ENCODE measurements at regions not wholly inside any gene's neighbourhood (a gene's known extent, or its start where the extent isn't known, plus 50 kb on each side); places are given as distances from the start of the nearest gene placed in this dataset.
"Not testable (repeated sequence)": the region's sequence is repeated elsewhere in the genome, so short reads cannot be mapped to it uniquely, and the experiment has no call there.

GRCh38 chr9:117864385-117865057 lies 160.3 kb downstream of the TLR4 start:
- no peak for DNase-seq

- DNase-seq: no peak
Observed at GRCh38 chr9:117868594-117868993, 164.4 kb downstream of the TLR4 start.

- no peak for DNase-seq
Observed at GRCh38 chr9:117869287-117869686, 165.1 kb downstream of the TLR4 start.

GRCh38 chr9:117869712-117870111 lies 165.5 kb downstream of the TLR4 start:
- no peak for DNase-seq

GRCh38 chr9:117873664-117874063 lies 169.5 kb downstream of the TLR4 start:
- no peak for DNase-seq

GRCh38 chr9:117875886-117876285 lies 171.7 kb downstream of the TLR4 start:
- DNase-seq: no peak

- no peak for DNase-seq
Observed at GRCh38 chr9:117882171-117882570, 178.0 kb downstream of the TLR4 start.

GRCh38 chr9:117886616-117887015 lies 182.4 kb downstream of the TLR4 start:
- DNase-seq: no peak

GRCh38 chr9:117887383-117887782 lies 183.2 kb downstream of the TLR4 start:
- DNase-seq: no peak

- DNase-seq: no peak
Observed at GRCh38 chr9:117887941-117888340, 183.7 kb downstream of the TLR4 start.

- DNase-seq: no peak
Observed at GRCh38 chr9:117903453-117903852, 199.2 kb downstream of the TLR4 start.

GRCh38 chr9:117906763-117907162 lies 202.6 kb downstream of the TLR4 start:
- no peak for DNase-seq

GRCh38 chr9:117907420-117907819 lies 203.2 kb downstream of the TLR4 start:
- DNase-seq: no peak

- no peak for DNase-seq
Observed at GRCh38 chr9:117916291-117916690, 212.1 kb downstream of the TLR4 start.

- DNase-seq: no peak
Observed at GRCh38 chr9:117917873-117918272, 213.7 kb downstream of the TLR4 start.

GRCh38 chr9:117919538-117919937 lies 215.3 kb downstream of the TLR4 start:
- DNase-seq: no peak

GRCh38 chr9:117926031-117926658 lies 221.9 kb downstream of the TLR4 start:
- no peak for DNase-seq

GRCh38 chr9:117927354-117927753 lies 223.2 kb downstream of the TLR4 start:
- DNase-seq: no peak

- no peak for DNase-seq
Observed at GRCh38 chr9:117929868-117930267, 225.7 kb downstream of the TLR4 start.

GRCh38 chr9:117932585-117932984 lies 228.4 kb downstream of the TLR4 start:
- no peak for DNase-seq

- DNase-seq: no peak
Observed at GRCh38 chr9:117936185-117937130, 232.3 kb downstream of the TLR4 start.

GRCh38 chr9:117938086-117938485 lies 233.9 kb downstream of the TLR4 start:
- no peak for DNase-seq

GRCh38 chr9:117938896-117939295 lies 234.7 kb downstream of the TLR4 start:
- DNase-seq: no peak

- not testable (repeated sequence) for DNase-seq
Observed at GRCh38 chr9:117944750-117945149, 240.5 kb downstream of the TLR4 start.

Data from NCI-H187 treated with DMSO at 0.1 percent for 48 hours (cell line).